GM10266 (cell line): ENCODE measurements at regions not wholly inside any gene's neighbourhood (a gene's known extent, or its start where the extent isn't known, plus 50 kb on each side); places are given as distances from the start of the nearest gene placed in this dataset.

ENCODE experiments used
- DNase-seq: peaks from one replicate; pipeline ENCODE4 v3.0.0; 2012; ENCODE audit errors: extremely low spot score
- TF ChIP-seq, protein P1 (sequence below): IDR thresholded peaks from 2 replicates; pipeline ENCODE4 v1.5.1; 2012; ENCODE audit warnings: mild to moderate bottlenecking, low read depth; ENCODE audit not compliant: control insufficient read depth, insufficient read depth; ENCODE audit errors: missing control alignments

DNA sequence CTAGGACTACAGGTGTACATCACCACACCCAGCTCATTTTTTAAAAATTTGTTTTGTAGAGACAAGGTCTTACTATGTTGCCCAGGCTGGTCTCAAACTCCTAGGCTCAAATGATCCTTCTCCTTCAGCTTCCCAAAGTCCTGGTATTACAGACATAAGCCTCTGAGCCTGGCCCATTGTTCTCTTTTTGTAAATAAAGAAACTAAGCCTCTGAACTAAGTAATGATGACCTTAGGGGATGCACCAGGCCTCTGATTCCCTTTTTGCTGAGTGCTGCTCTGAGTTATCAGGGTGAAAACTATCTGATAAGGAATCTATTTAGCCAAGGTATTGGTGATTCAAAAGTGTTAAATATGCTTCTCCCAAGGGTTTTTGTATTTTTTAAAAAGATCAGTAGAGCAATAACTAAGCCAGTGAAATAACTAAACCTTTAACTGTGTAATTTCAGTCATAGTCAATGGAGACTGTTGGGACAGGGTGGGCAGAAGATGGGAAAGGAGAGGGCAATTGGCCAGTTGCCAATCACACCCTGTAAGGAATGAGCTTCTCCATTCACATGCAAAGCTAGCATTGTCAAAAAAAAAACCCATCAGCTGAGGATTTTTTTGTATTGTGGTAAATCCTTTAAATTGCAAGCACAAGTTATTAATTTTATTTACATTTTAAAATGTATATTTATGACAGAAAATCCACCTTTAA is 194.8 kb upstream of the PFN2 start:
- TF ChIP-seq, protein P1, sequence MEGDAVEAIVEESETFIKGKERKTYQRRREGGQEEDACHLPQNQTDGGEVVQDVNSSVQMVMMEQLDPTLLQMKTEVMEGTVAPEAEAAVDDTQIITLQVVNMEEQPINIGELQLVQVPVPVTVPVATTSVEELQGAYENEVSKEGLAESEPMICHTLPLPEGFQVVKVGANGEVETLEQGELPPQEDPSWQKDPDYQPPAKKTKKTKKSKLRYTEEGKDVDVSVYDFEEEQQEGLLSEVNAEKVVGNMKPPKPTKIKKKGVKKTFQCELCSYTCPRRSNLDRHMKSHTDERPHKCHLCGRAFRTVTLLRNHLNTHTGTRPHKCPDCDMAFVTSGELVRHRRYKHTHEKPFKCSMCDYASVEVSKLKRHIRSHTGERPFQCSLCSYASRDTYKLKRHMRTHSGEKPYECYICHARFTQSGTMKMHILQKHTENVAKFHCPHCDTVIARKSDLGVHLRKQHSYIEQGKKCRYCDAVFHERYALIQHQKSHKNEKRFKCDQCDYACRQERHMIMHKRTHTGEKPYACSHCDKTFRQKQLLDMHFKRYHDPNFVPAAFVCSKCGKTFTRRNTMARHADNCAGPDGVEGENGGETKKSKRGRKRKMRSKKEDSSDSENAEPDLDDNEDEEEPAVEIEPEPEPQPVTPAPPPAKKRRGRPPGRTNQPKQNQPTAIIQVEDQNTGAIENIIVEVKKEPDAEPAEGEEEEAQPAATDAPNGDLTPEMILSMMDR, result no peak
- no peak for DNase-seq

DNA sequence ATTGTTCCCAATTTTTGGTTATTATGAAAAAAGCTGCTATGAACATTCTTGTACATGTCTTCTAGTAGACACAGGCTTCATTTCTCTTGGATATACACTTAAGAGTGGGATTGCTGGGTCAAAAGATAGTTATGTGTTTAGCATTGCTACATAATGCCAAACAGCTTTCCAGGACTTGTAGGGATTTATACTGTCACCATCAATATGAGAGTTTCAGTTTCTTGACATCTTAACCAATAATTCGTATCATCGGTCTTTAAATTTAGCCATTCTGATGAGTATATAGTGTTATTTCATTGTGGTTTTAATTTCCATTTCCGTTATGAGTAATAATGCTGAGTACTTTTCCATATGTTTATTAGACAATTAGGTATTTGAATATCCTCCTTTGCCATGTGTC is 190.3 kb upstream of the PFN2 start:
- DNase-seq, result no peak
- TF ChIP-seq, protein P1, result no peak

DNA sequence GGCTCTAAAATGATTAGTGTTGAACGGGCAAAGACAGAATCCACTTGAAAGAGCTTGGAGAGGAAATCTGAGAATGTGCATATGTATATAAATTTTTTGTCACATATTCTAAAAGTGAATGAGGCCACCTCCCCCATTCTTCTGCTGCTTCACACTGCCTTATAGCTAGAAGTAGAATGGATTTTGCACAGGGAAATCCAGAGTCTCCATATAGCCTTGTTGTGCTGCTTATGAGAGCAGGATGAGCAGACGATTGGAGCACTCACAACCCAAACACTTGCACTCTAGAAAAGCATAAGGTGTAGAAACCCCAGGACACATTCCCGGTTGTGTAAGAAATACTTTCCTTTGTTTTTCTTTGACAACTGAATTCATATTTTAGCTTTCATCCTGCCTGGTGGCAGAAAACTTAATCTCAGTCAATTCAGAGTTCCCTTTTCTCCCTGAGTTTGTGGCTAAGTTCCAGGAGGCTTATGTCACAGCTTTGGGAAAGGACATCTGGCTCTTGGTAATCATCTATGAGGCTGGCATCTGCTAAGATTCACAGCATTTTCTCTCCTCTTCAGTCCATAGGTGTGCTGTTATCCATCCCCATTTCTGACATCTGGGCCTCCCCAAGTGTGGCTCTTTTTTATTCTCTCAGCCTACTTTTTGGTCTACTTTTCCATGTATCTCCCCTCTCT is 188.4 kb upstream of the PFN2 start:
- TF ChIP-seq, protein P1, result no peak
- no peak for DNase-seq

DNA sequence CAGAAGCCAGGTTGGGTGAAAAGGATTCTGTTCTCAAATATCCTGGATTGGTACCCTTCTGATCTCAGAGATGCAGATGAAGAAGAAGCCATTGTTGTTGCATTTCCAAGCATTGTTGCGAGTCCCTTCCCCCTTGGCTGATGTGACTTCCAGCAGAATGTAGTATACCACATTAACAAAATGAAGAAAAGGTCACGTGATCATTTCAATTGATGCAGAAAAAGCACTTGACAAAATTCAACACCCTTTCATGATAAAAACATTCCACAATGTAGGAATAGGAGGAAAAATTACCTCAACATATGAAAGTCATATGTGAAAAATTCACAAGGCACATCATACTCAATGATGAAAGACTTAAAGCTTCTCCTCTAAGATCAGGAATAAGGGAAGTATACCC is 181.9 kb upstream of the PFN2 start:
- TF ChIP-seq, protein P1, result no peak
- no peak for DNase-seq

DNA sequence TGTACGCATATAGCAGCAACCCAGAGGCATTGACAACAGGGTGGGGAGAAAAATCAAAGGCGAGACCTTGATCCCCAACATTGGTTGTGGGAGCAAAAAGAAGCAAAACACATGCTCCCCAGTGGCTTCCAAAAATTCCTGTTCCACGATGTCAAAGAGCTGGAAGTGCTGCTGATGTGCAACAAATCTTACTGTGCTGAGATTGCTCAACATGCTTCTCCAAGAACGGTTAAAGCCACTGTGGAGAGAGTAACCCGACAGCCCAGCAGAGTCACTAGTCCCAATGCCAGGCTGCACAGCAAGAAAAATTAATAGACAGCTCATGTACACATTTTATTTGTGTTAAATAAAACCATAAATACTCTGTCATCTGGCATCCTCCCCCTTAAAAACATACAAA is 179.9 kb upstream of the PFN2 start:
- no peak for DNase-seq
- TF ChIP-seq, protein P1, result no peak

GRCh38 chr3:150149651-150150051 is 179.0 kb upstream of the PFN2 start:
- DNase-seq, result no peak
- TF ChIP-seq, protein P1, result no peak

GRCh38 chr3:150148227-150148626 is 177.5 kb upstream of the PFN2 start:
- TF ChIP-seq, protein P1, result no peak
- DNase-seq, result no peak
